Mesenchymal stem cell (in vitro differentiated cells and primary cell): ENCODE measurements at regions not wholly inside any gene's neighbourhood (a gene's known extent, or its start where the extent isn't known, plus 50 kb on each side); places are given as distances from the start of the nearest gene placed in this dataset.

Source experiments
- DNase-seq: peaks from one replicate; pipeline ENCODE4 v3.0.0-alpha.2; 2013
- H2AFZ ChIP-seq: one replicate; pipeline ENCODE4 v1.6.1; 2013; ENCODE audit warnings: low read depth, mild to moderate bottlenecking, control low read depth, inconsistent platforms, low read length, moderate library complexity
- H2AK5ac ChIP-seq: 2 replicates; pipeline ENCODE4 v1.6.1; 2013; ENCODE audit warnings: low read length, moderate library complexity, mild to moderate bottlenecking, inconsistent platforms; ENCODE audit not compliant: severe bottlenecking
- H2BK120ac ChIP-seq: one replicate; pipeline ENCODE4 v1.6.1; 2013; ENCODE audit warnings: low read depth, mild to moderate bottlenecking, inconsistent platforms, low read length, moderate library complexity
- H2BK12ac ChIP-seq, 2 experiments: one replicate each; pipeline ENCODE4 v1.6.1; 2013; ENCODE audit warnings: inconsistent platforms in 2 of 2, low read length in 2 of 2, mild to moderate bottlenecking in 2 of 2, moderate library complexity in 2 of 2, control low read depth in 1 of 2
- H2BK15ac ChIP-seq: one replicate; pipeline ENCODE4 v1.6.1; 2013; ENCODE audit warnings: mild to moderate bottlenecking, low read depth, inconsistent platforms; ENCODE audit not compliant: poor library complexity, severe bottlenecking
- H2BK5ac ChIP-seq: 2 replicates; pipeline ENCODE4 v1.6.1; 2013; ENCODE audit warnings: low read depth, mild to moderate bottlenecking, low read length, control low read depth, inconsistent platforms; ENCODE audit not compliant: poor library complexity, severe bottlenecking
- H3K14ac ChIP-seq, 2 experiments: one replicate each; pipeline ENCODE4 v1.6.1; 2013; ENCODE audit warnings: inconsistent platforms in 2 of 2, low read length in 2 of 2, control low read depth in 1 of 2, mild to moderate bottlenecking in 1 of 2, moderate library complexity in 1 of 2
- H3K18ac ChIP-seq, 2 experiments: one replicate each; pipeline ENCODE4 v1.6.1; 2013; ENCODE audit warnings: inconsistent platforms in 2 of 2, low read length in 2 of 2, control low read depth in 1 of 2, low read depth in 1 of 2, mild to moderate bottlenecking in 1 of 2
- H3K23ac ChIP-seq, 2 experiments: one replicate each; pipeline ENCODE4 v1.6.1; 2013; ENCODE audit warnings: inconsistent platforms in 2 of 2, low read length in 2 of 2, mild to moderate bottlenecking in 2 of 2, moderate library complexity in 2 of 2, control low read depth in 1 of 2
- H3K27ac ChIP-seq: 2 replicates; pipeline ENCODE4 v1.5.1; 2013; ENCODE audit warnings: mild to moderate bottlenecking, moderate library complexity, low read length, control low read depth, inconsistent platforms; ENCODE audit not compliant: poor library complexity, severe bottlenecking
- H3K27me3 ChIP-seq, 2 experiments: 2 replicates each; pipeline versions ENCODE4 v1.6.1 to v1.7.0; 2013; ENCODE audit warnings: low read length in 2 of 2, mild to moderate bottlenecking in 2 of 2, moderate library complexity in 2 of 2, control low read depth in 1 of 2, inconsistent platforms in 1 of 2; ENCODE audit not compliant: control insufficient read depth in 1 of 2, insufficient read depth in 1 of 2
- H3K36me3 ChIP-seq, 2 experiments: 2 replicates each; pipeline versions ENCODE4 v1.6.1 to v1.7.0; 2013; ENCODE audit warnings: low read length in 2 of 2, control low read depth in 1 of 2, inconsistent platforms in 1 of 2, low read depth in 1 of 2, mild to moderate bottlenecking in 1 of 2; ENCODE audit not compliant: insufficient read depth in 2 of 2, control insufficient read depth in 1 of 2
- H3K4ac ChIP-seq, 2 experiments: one replicate each; pipeline ENCODE4 v1.6.1; 2013; ENCODE audit warnings: inconsistent platforms in 2 of 2, low read length in 2 of 2, mild to moderate bottlenecking in 2 of 2, moderate library complexity in 2 of 2, control low read depth in 1 of 2, low read depth in 1 of 2
- H3K4me1 ChIP-seq: 2 replicates; pipeline ENCODE4 v1.6.1; 2013; ENCODE audit warnings: low read depth, low read length, control low read depth; ENCODE audit not compliant: control insufficient read depth, insufficient read depth
- H3K4me2 ChIP-seq: 2 replicates; pipeline ENCODE4 v1.6.1; 2013; ENCODE audit warnings: low read length, mild to moderate bottlenecking, inconsistent platforms; ENCODE audit not compliant: poor library complexity, severe bottlenecking
- H3K4me3 ChIP-seq, 2 experiments: 2 replicates each; pipeline versions ENCODE4 v1.5.1 to v1.7.0; 2013; ENCODE audit warnings: low read length in 2 of 2, mild to moderate bottlenecking in 2 of 2, control low read depth in 1 of 2, low read depth in 1 of 2; ENCODE audit not compliant: insufficient read depth in 1 of 2
- H3K79me1 ChIP-seq: replicated peaks from 2 replicates; pipeline ENCODE4 v1.6.1; 2013; ENCODE audit warnings: mild to moderate bottlenecking, control low read depth, low read length, inconsistent platforms; ENCODE audit not compliant: poor library complexity, severe bottlenecking
- H3K9ac ChIP-seq: 2 replicates; pipeline ENCODE4 v1.7.0; 2013; ENCODE audit warnings: mild to moderate bottlenecking, low read length, moderate library complexity
- H3K9me3 ChIP-seq: 2 replicates; pipeline ENCODE4 v1.7.0; 2013; ENCODE audit warnings: mild to moderate bottlenecking, low read length; ENCODE audit not compliant: control insufficient read depth
- H4K8ac ChIP-seq: one replicate; pipeline ENCODE4 v1.6.1; 2013; ENCODE audit warnings: inconsistent platforms, mild to moderate bottlenecking, low read length, moderate library complexity
- H4K91ac ChIP-seq: one replicate; pipeline ENCODE4 v1.6.1; 2013; ENCODE audit warnings: mild to moderate bottlenecking, low read length, inconsistent platforms
- WGBS: methylation state at CpG from one replicate; pipeline ENCODE4 v1.1.7; 2013; ENCODE audit warnings: mixed read lengths; 5-methylcytosine and 5-hydroxymethylcytosine counted together

DNA sequence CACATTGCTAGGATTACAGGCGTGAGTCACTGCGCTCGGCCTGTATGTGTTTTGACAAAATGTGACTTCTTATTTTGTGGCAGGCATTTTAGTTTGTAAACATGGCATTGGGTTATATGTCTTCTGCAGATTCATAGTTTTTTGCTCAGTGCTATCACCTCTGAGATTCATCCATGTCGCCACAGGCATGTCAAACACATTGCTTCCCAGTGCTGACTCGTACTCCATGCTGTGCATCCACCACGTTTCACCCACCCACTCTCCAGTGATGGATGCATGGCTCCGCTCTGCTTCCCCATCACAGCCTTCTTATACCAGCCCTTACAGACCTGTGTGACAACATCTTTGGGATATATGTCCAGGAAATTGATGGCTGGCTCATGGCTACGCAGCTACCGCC is 158.8 kb downstream of the GAS1 start:
- H3K79me1 ChIP-seq, result no peaks in the 10 kb centered on the region
- no peak overlapping the region for H2BK120ac ChIP-seq
- no peak overlapping the region for H3K4me3 ChIP-seq
- H4K91ac ChIP-seq, result no peak overlapping the region
- no peak overlapping the region for H2AFZ ChIP-seq
- H3K4me2 ChIP-seq, result no peak overlapping the region
- H3K27ac ChIP-seq, result no peak overlapping the region
- H3K27me3 ChIP-seq, result no peaks in the 10 kb centered on the region
- no peak overlapping the region for H3K4ac ChIP-seq
- no peak overlapping the region for H2BK5ac ChIP-seq
- H3K36me3 ChIP-seq, result no peaks in the 10 kb centered on the region
- H3K18ac ChIP-seq, result no peak overlapping the region
- 86% methylated on average over 9 of the region's 9 CpGs for WGBS
- no peak overlapping the region for H3K14ac ChIP-seq
- H3K9ac ChIP-seq, result no peak overlapping the region
- no peak overlapping the region for H2BK12ac ChIP-seq
- H3K4me1 ChIP-seq, result no peaks in the 10 kb centered on the region
- H2AK5ac ChIP-seq, result no peak overlapping the region
- no peak for DNase-seq
- H3K23ac ChIP-seq, result no peak overlapping the region
- H4K8ac ChIP-seq, result no peak overlapping the region
- no peaks in the 10 kb centered on the region for H3K9me3 ChIP-seq
- no peak overlapping the region for H2BK15ac ChIP-seq

DNA sequence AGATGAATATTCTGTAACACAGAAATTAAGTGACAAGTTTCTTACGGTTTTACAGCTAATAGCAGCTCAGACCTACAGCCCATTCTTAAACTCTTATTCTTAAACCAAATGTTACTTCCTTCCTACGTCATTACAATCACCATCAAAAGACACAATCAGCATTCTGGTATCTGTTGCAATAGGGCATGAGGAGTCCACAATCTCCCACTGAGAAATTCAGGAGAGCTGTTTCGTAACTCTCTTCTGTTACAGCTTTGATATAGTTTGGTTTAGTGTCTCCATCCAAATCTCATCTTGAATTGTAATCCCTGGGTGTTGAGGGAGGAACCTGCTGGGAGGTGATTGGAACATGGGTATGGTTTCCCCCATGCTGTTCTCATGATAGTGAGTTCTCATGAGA is 163.4 kb downstream of the GAS1 start:
- H2AFZ ChIP-seq, result no peak overlapping the region
- no peaks in the 10 kb centered on the region for H3K9me3 ChIP-seq
- H3K27ac ChIP-seq, result no peak overlapping the region
- no peak overlapping the region for H2BK15ac ChIP-seq
- H3K18ac ChIP-seq, result no peak overlapping the region
- WGBS, result 74% methylated on average over 3 of the region's 3 CpGs
- no peak overlapping the region for H3K4me3 ChIP-seq
- H2BK12ac ChIP-seq, result no peak overlapping the region
- H4K8ac ChIP-seq, result no peak overlapping the region
- H2BK120ac ChIP-seq, result no peak overlapping the region
- no peak overlapping the region for H2BK5ac ChIP-seq
- H3K4ac ChIP-seq, result no peak overlapping the region
- DNase-seq, result no peak
- H4K91ac ChIP-seq, result no peak overlapping the region
- no peak overlapping the region for H3K23ac ChIP-seq
- H3K27me3 ChIP-seq, result no peaks in the 10 kb centered on the region
- no peaks in the 10 kb centered on the region for H3K4me1 ChIP-seq
- no peak overlapping the region for H3K14ac ChIP-seq
- no peak overlapping the region for H2AK5ac ChIP-seq
- H3K79me1 ChIP-seq, result no peaks in the 10 kb centered on the region
- no peak overlapping the region for H3K4me2 ChIP-seq
- H3K9ac ChIP-seq, result no peak overlapping the region
- no peaks in the 10 kb centered on the region for H3K36me3 ChIP-seq

DNA sequence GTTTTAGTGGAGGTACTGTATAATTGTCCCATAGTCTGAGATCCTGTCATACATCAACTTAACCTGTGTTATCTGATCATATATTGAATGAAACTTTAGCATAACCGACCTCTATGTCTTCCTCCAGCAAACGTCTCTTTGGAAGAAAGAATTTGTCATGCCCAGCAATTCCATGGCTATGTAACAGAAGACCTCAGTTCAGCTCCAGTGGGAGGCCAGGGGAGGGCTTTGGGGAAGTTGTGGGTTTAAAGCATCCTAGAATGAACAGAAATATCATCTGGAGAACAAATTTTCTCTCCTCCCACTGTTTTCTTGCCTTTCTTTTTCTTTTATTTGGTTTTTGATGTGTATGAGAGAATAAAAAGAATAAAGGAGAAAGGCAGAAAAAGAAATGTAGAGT is 164.5 kb downstream of the GAS1 start:
- Histone ChIP-seq H4K91ac (no peak overlapping the region), H3K4me1 (no peaks in the 10 kb centered on the region), H2AK5ac (no peak overlapping the region), H3K23ac (no peak overlapping the region), H2BK5ac (no peak overlapping the region), H3K9me3 (no peaks in the 10 kb centered on the region), H3K36me3 (no peaks in the 10 kb centered on the region), H2BK12ac (no peak overlapping the region), H3K79me1 (no peaks in the 10 kb centered on the region), H2BK120ac (no peak overlapping the region), H3K14ac (no peak overlapping the region), H4K8ac (no peak overlapping the region), H3K27me3 (no peaks in the 10 kb centered on the region), H3K18ac (no peak overlapping the region), H2AFZ (no peak overlapping the region), H3K27ac (no peak overlapping the region), H3K9ac (no peak overlapping the region), H3K4ac (no peak overlapping the region), H2BK15ac (no peak overlapping the region), H3K4me2 (no peak overlapping the region), H3K4me3 (no peak overlapping the region)
- no peak for DNase-seq
- 100% methylated on average over 1 of the region's 2 CpGs for WGBS

DNA sequence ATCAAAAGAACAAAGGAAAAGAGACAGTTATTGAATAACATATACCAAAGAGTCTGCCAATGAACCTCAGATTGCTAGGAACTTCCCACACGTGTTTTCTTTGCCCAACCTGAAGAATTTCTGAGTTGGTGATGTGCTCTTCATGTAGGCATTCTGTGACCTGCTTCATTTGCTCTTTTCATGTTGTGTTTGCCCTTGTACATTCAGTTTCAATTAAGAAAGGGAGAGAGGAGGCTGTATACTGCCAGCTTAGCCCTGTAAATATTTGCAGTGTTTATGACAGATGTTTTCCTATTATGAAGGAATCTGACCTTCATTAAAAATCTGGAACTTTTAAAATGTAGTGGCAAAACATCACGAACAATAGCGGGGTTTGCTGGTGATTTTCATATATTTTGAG is 168.5 kb downstream of the GAS1 start:
- H2BK5ac ChIP-seq, result no peak overlapping the region
- no peak overlapping the region for H3K9ac ChIP-seq
- H3K27ac ChIP-seq, result no peak overlapping the region
- no peak overlapping the region for H3K14ac ChIP-seq
- H3K27me3 ChIP-seq, result peaks cover 0 to under 1% of the 10 kb centered on the region in 2 experiments
- no peak overlapping the region for H3K4me3 ChIP-seq
- H2BK12ac ChIP-seq, result no peak overlapping the region
- no peak overlapping the region for H3K23ac ChIP-seq
- no peaks in the 10 kb centered on the region for H3K79me1 ChIP-seq
- no peaks in the 10 kb centered on the region for H3K4me1 ChIP-seq
- H4K91ac ChIP-seq, result no peak overlapping the region
- H3K4ac ChIP-seq, result no peak overlapping the region
- DNase-seq, result no peak
- no peak overlapping the region for H2AK5ac ChIP-seq
- H4K8ac ChIP-seq, result no peak overlapping the region
- no peak overlapping the region for H2BK15ac ChIP-seq
- H3K4me2 ChIP-seq, result no peak overlapping the region
- H2BK120ac ChIP-seq, result no peak overlapping the region
- 87% methylated on average over 3 of the region's 3 CpGs for WGBS
- no peak overlapping the region for H3K18ac ChIP-seq
- H2AFZ ChIP-seq, result no peak overlapping the region
- no peaks in the 10 kb centered on the region for H3K9me3 ChIP-seq
- no peaks in the 10 kb centered on the region for H3K36me3 ChIP-seq
